ENCODE measurements at regions not wholly inside any gene's neighbourhood (a gene's known extent, or its start where the extent isn't known, plus 50 kb on each side); places are given as distances from the start of the nearest gene placed in this dataset.
"Not testable (repeated sequence)": the region's sequence is repeated elsewhere in the genome, so short reads cannot be mapped to it uniquely, and the experiment has no call there.

DNA sequence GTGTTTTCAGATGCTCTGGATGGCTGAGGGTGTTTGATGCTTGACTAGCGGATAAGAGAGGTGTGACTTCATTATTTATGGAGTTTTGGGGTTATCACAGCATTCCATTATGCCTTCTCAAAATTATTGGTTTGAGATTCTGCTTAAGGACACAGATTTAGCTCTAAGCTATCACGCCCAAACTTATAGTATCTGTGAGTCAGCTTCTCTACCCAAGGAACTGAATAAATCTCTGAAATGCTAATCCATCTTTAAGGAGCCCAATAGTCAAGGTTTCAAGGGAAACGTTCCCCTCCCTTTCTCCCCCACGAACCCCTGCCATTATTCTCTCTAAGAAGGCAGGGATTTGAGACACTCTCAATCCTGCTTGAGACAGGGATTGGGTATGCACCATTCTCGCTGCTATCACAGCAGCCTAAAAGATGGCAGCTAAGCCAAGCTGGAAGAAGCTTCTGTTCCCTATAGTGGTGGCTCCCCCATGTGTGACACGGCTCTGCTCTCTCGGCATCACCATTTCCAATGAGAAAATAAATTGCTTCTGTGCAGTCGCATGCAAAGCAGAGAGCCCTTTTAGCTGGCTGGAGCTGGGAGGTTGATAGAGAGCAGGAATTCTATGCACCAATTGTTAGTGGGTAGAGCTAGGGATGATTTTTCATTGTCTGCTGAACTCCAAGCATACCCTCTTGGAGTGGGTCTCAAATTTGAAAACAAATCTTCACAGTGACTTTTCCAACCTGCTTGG, 151.1 kb downstream of the IL20RB start:
- no peak for DNase-seq (ENCODE audit: low read depth)
- in situ Hi-C loops (cut with HindIII; ENCODE audit: low pct_unique_long_range_greater_than_20kb, low sequenced_read_pairs): no loop called here

DNA sequence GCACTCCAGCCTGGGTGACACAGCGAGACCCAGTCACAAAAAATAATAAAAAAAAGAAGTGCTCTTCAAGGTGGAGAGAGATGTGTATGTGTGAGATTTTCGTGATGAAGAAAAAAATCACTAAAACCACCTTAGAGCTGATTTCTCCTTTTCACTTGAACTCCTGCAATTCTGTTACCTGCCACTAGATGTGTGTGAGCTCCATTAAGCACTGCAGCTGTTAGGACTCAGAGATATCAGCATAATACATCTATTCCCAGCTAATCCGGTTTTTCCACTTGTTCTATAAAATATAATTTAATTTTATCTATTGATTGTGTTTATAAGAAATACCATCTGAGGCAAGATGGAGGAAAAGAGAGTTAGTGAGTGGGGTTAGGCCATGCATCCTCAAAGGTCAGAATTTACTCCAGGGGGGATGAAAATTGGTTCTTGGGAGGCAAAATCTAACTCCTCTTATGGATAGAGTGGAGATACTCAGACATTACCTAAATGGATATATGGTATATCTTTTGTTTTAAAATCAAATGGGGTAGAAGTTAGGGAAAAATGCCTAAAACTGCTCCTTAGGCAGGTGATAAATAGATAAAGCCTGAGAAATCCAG, 152.7 kb downstream of the IL20RB start:
- no peak for DNase-seq (ENCODE audit: low read depth)
- in situ Hi-C loops (cut with HindIII; ENCODE audit: low pct_unique_long_range_greater_than_20kb, low sequenced_read_pairs): no loop called here

DNA sequence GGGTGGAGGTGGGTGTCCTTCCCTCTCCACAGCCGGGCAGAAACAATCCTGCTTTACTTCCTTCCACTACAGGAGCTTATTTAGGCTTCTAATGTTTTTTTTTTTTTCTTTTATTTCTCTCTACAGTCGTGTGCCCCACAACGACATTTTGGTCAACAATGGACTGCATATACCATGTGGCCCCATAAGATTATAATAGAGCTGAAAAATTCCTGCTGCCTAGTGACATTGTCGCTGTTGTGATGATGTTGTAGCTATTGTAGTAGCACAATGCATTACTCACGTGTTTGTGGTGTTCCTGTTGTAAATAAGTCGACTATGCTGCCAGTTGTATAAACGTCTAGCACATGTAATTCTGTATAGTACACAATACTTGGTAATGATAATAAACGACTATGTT, 153.7 kb downstream of the IL20RB start:
- DNase-seq (ENCODE audit: low read depth): no peak
- in situ Hi-C loops (cut with HindIII; ENCODE audit: low pct_unique_long_range_greater_than_20kb, low sequenced_read_pairs): no loop called here

DNA sequence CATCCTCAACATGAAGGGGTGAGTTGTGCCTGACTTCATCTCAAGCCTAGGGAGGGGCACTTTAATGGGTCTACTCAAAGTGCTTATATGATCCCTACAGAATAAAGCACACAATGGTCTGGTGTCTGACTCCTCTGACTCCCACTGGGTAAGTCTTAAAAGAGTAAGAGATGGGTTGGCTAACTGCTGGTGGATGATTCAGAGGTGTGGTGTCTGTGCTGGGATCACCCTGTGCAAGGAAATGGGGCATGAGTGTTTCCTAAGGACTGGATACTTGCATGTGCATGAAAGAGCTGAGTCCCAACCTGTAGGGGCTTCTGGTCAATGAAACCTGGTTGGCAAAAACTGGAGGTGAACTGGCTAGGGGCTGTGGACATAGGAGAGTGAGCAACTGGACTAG, 158.8 kb downstream of the IL20RB start:
- DNase-seq (ENCODE audit: low read depth): no peak
- in situ Hi-C loops (cut with HindIII; ENCODE audit: low pct_unique_long_range_greater_than_20kb, low sequenced_read_pairs): no loop called here

DNA sequence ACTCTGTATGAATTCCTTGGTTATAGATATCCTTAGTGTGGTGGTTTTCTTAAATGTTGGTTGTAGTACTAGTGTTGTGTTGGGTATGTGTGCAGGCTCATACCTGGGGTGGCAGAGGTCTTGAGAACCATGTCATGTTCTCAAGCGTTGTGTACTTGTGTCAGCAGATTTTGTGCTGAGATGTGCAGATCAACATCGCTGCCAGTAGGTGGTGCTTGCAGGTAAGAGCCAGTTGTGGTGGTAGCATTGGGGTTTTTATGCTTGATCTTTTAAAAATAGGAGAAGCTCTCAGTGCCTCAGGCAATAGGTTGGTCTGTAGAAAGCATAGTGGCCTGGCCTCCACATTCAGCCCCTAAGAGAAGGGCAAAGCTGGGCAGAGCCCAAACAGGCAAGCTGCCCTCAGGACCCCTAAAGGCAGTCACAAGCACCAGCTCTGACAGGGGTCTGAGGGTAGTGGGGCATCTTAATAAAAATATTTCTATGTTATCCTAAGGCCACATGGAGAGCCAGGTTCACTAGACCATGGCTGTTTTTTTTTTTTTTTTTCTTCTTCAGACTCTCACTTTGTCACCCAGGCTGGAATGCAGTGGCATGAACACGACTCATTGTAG, 164.0 kb downstream of the IL20RB start:
- DNase-seq (ENCODE audit: low read depth): peak; percentile 10
- in situ Hi-C loops (cut with HindIII; ENCODE audit: low pct_unique_long_range_greater_than_20kb, low sequenced_read_pairs): no loop called here

DNA sequence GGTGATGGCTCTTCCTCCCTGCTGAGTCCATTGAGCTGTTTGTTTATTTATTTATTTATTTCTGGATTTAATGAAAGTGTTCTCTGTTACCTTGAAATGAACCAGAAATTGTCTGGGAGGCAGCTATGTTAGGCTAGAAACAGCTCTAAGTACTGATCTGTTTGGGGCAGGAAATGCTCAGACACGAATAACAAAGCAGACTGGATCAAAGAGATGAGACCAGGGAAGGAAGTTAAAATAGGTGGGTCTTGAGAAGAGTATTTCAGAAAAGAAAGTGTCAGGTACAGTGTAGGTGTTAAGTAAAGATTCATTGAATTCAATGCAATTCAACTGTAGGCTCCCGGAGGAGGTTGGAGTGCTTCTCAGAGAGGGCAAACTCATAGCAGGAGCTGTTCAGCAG, 173.3 kb downstream of the IL20RB start:
- in situ Hi-C loops (cut with HindIII; ENCODE audit: low pct_unique_long_range_greater_than_20kb, low sequenced_read_pairs): no loop called here
- DNase-seq (ENCODE audit: low read depth): no peak

DNA sequence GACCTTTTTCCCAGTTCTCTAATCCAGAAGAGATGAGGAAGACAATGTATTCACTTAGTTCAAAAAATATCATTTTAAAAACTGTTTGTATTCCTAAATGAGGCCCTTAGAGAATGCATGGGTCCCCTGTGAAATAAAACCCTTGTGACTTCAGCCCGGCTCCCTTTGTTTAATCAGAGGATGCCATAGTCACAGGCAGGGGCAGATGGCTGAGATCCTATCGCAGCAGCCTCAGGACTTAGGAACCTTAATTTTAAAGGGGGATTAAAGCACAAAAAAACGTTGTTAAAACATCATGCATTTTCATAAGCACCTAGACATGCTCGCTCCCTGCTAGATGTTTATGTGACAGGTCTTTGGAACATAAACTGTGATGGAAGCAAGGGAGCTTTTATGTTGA, 176.6 kb downstream of the IL20RB start:
- in situ Hi-C loops (cut with HindIII; ENCODE audit: low pct_unique_long_range_greater_than_20kb, low sequenced_read_pairs): no loop called here
- no peak for DNase-seq (ENCODE audit: low read depth)

DNA sequence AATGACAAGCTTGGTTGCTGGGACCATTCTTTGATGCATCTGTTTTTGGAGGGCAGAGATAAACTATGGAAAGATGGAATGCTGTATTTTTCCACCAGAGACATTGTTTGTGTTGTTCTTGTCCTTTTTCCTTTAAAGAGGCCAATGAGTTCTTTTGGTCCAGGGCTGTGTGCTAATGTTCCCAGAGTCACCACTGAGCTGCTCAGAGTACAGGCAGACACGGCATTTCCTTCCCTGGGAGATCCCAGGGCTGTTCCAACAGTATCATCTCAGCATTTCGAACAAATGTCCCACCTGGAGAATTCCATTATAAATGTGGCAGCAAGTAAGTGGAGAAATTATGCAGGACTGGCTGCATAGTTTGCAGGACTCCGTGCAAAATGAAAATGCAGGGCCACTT, 190.6 kb downstream of the IL20RB start:
- in situ Hi-C loops (cut with HindIII; ENCODE audit: low pct_unique_long_range_greater_than_20kb, low sequenced_read_pairs): no loop called here

DNA sequence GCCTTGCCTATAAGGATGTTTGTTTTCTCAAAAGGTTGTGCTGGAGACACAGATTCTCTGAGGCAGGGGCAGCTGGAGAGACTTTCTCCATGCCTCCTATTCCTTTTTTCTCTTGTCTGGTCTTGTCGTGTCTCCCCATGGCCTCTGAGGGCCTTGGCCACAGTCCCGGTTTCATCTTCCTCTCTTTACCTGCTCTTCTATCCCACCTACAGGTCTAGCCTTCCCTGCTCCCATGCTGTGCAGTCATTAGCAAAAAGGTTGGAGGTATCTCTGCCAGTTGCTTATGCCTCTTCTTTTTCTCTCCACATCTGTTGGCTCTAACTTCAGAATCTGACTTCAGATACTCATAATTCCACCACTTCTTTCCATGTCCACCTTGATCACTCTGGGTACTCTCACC, 191.1 kb downstream of the IL20RB start:
- in situ Hi-C loops (cut with HindIII; ENCODE audit: low pct_unique_long_range_greater_than_20kb, low sequenced_read_pairs): no loop called here
- DNase-seq (ENCODE audit: low read depth): no peak

More for the DNA sequence above, 190.6 kb downstream of the IL20RB start:
- no peak for DNase-seq (ENCODE audit: low read depth)

DNA sequence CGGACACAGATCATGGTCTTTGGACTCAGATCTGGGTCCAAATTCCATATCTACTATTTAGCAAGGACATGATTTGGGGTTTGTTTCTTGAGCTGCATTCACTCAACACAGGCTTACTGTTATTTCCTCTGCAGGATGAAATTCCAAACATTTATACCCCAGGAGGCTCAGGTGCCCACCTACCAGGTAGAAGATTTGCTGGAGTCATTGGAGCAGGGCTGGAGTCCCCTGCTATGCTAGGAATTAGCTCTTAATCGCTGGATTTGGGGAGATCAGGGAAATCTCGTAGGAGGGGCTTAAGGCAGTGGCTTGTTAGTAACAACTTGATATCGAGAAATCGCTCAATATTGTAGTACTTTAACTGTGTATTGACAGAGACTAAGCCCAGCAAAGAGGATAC, 193.0 kb downstream of the IL20RB start:
- in situ Hi-C loops (cut with HindIII; ENCODE audit: low pct_unique_long_range_greater_than_20kb, low sequenced_read_pairs): no loop called here

DNA sequence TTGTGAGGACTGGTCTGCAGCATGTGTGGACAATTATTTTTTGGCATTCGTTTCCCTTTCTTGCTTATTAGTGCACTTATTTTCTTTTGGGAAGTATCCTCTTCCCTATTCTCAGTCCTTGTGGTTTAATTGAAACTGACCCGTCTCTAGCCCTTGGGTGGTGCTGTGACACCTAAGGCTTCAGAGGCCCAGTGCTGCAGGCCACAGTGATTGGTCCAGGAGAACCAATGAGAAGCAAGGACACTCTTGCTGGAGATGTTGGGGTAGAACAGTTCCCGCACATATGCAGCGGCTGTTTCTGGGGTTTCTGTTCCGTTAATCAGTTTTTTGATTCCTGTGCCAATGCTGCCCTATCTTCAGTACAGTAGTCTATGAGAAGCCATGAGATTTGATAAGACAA, 195.3 kb downstream of the IL20RB start:
- in situ Hi-C loops (cut with HindIII; ENCODE audit: low pct_unique_long_range_greater_than_20kb, low sequenced_read_pairs): not testable (repeated sequence)
- DNase-seq (ENCODE audit: low read depth): peak; percentile 7

More for the DNA sequence above, 193.0 kb downstream of the IL20RB start:
- no peak for DNase-seq (ENCODE audit: low read depth)

DNA sequence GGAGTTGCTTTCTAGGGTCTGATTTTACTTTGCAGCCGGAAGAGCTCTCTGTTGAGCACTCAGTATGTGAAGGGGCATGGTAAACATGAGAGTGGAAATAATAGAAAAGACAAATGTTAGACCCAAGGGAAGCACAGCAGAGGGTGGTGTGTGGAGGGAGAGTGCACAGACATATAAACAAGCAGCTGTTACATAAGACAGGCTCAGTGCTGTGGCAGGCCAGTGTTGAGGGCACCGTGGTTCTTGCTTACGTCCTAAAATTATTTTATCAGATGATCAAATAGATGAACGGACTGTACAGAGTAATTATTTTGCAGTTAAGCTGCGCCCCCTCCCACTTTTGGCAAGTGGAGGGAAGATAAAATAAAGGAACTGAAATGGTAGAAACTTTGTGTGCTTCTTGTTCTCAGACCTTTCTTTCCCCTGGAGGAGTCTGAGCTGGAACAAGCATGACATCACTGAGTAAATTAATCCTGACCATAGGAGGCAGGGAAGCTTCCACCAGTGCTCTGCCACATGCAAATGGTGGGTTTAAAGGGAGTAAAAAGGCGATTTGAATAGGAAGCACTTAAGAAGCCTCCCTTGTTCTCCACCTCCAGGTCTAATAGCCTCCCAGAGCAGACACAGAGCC, 205.6 kb downstream of the IL20RB start:
- no peak for DNase-seq (ENCODE audit: low read depth)
- in situ Hi-C loops (cut with HindIII; ENCODE audit: low pct_unique_long_range_greater_than_20kb, low sequenced_read_pairs): no loop called here

DNA sequence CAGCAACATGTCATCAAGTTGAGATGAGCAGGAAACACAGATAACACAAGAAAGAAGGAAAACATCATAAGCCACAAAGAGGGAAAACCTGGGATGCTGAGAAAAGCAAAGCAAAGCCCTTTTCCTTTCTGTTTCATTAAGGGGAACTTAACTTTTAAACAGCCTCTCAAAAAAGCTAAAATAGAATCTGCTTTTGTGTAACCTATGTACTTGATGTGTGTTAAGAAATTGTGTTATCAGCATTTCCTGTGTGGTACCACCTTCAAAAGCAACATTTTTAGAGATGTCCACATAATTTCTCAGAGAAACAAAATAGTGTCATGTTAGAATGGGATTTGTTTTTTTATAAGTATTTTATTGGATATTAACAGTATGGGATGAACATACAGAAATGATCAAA, 206.2 kb downstream of the IL20RB start:
- no peak for DNase-seq (ENCODE audit: low read depth)
- in situ Hi-C loops (cut with HindIII; ENCODE audit: low pct_unique_long_range_greater_than_20kb, low sequenced_read_pairs): no loop called here

DNA sequence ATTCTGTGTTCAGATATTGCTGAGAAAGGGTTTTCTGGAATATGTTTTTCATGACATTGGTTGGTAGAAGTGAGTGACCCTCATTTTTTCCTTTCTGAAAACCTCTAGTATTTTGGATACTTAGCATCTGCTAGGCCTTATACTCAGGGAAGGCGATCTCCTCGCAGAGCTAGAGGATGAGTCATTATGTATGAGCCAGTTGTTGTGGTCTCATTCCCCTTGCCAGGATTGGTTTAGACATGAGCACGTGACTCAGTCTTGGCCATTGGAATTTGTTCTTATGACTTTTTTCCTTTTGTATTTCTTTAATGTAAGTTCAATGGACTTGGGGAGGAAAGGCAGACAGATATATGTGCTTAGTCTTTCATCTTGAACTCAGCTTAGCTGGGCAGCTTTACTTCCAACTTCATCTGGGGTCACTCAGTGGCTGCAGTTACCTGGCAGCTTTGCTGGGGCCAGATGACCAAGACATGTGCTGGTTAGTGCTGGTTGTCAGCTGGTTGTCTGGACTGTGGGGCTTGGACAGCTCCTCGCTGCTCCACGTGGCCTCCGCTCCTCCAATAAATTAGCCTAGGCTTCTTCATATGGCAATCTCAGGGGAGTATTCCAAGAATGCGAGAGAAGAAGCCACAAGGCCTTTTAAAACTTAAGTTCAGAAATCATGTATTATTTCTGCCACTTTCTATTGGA, 207.5 kb downstream of the IL20RB start:
- in situ Hi-C loops (cut with HindIII; ENCODE audit: low pct_unique_long_range_greater_than_20kb, low sequenced_read_pairs): no loop called here
- DNase-seq (ENCODE audit: low read depth): peak; percentile 69

DNA sequence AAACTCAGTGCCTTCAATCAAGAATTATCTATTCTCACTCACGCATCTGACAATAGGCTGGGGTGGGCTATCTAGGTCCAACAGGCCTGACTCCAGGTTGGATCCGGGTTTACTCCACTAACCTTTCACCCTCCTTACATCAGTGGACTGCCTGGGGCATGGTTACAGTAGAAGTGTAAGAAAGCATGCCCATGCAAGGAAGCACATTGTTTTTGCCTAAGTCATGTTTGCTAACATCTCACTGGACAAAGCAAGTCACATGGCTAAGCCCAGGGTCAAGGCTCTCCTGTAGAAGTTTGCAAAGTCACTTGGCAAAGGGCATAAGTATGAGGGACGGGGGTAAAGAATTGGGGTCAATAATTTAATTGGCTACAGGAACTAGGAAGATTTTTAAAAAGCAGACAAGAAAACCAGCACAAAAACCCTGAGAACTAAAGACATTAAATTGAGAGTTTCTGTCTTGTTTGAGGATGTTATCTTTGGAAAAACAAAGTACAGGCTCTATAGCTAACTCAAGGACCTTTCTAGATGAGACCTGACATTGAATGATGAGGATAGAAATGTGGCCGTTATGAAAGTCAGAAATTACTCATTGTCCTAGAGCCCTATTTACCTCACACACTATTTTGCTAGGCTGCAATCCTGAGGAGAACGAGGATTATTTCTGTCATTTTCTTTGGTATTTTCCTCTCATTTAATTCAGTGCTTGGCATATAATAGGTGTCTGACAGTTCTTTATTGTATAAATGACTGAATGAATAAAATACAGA, 214.2 kb downstream of the IL20RB start:
- DNase-seq (ENCODE audit: low read depth): no peak
- in situ Hi-C loops (cut with HindIII; ENCODE audit: low pct_unique_long_range_greater_than_20kb, low sequenced_read_pairs): no loop called here

DNA sequence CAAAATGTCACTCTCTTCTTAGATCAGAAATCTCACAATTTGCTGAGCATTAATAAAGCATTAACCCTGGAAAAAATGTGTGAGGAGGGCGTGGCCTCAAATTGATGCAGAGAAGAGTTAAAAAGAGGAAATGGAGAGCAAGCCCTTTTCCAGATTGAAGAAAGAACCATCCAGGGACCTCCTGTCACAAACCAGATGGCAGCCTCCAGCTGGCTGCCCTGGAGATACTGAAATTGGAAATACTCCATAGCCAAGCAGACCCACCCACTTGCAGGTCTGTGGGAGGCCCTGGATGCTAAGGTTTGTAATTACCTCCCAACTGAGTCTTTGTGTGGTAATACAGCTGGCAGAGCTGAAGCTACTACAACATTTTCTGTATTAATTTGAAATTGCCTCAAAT, 214.9 kb downstream of the IL20RB start:
- in situ Hi-C loops (cut with HindIII; ENCODE audit: low pct_unique_long_range_greater_than_20kb, low sequenced_read_pairs): no loop called here
- DNase-seq (ENCODE audit: low read depth): no peak

DNA sequence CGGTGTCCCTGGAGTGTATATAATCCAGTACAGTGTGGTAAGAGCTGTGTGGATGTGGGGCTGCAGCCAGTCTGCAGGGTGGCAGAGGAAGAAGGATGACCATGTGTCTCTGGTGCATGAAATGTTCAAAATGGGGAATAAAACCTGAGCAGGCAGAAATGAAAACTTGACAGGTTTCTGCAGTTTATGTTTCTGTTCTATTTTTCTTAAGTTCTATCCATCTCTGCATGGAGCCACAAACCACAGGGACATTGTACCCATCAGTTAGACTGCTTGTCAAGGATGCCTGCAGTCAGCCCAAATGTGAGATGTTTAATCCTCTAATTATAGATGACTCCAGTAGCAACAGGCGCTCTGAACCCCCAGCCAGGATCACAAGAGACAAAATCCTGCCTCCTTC, 216.7 kb downstream of the IL20RB start:
- DNase-seq (ENCODE audit: low read depth): no peak
- in situ Hi-C loops (cut with HindIII; ENCODE audit: low pct_unique_long_range_greater_than_20kb, low sequenced_read_pairs): no loop called here

DNA sequence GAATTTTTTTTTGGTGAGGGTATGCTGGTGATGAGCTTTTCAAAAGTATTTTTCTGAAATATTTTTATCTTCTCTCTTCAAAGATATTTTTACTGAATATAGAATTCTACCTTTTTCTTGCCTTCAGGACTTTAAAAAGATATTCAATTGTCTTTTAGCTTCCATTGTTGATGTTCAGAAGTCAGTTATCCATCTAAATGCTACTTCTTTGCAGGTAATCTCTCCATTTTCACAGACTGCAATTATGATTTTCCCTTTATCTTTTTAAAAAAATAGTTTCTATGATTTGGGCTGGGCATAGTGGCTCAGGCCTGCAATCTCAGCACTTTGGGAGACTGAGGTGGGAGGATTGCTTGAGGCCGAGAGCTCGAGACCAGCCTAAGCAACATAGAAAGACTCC, 222.4 kb downstream of the IL20RB start:
- in situ Hi-C loops (cut with HindIII; ENCODE audit: low pct_unique_long_range_greater_than_20kb, low sequenced_read_pairs): no loop called here
- no peak for DNase-seq (ENCODE audit: low read depth)

Measured in Caki2 (cell line).